Daoy (cell line): ENCODE measurements at regions not wholly inside any gene's neighbourhood (a gene's known extent, or its start where the extent isn't known, plus 50 kb on each side); places are given as distances from the start of the nearest gene placed in this dataset.

ENCODE experiments used
- DNase-seq: peaks from one replicate; pipeline ENCODE4 v3.0.0-alpha.2; 2015; ENCODE audit warnings: low read depth

GRCh38 chr9:108191065-108191464 lies 664.7 kb downstream of the ACTL7B start:
- peak; percentile 34 for DNase-seq

GRCh38 chr9:108188976-108189375 lies 666.8 kb downstream of the ACTL7B start:
- DNase-seq: no peak

GRCh38 chr9:108188482-108188881 lies 667.3 kb downstream of the ACTL7B start:
- DNase-seq: no peak

- DNase-seq: no peak
Observed at GRCh38 chr9:108186642-108187395, 669.0 kb downstream of the ACTL7B start.

GRCh38 chr9:108185613-108186012 lies 670.2 kb downstream of the ACTL7B start:
- no peak for DNase-seq

- DNase-seq: peak; percentile 79
Observed at GRCh38 chr9:108184941-108185340, 670.8 kb downstream of the ACTL7B start.

GRCh38 chr9:108184009-108184408 lies 671.8 kb downstream of the ACTL7B start:
- DNase-seq: no peak

GRCh38 chr9:108182950-108183381 lies 672.8 kb downstream of the ACTL7B start:
- DNase-seq: peak; percentile 72

GRCh38 chr9:108182270-108182669 lies 673.5 kb downstream of the ACTL7B start:
- no peak for DNase-seq

- DNase-seq: no peak
Observed at GRCh38 chr9:108181441-108181840, 674.3 kb downstream of the ACTL7B start.

- DNase-seq: no peak
Observed at GRCh38 chr9:108180541-108180940, 675.2 kb downstream of the ACTL7B start.

GRCh38 chr9:108178318-108178717 lies 677.5 kb downstream of the ACTL7B start:
- DNase-seq: no peak

- no peak for DNase-seq
Observed at GRCh38 chr9:108168236-108168850, 678.8 kb upstream of the KLF4 start.

GRCh38 chr9:108167136-108167900 lies 677.7 kb upstream of the KLF4 start:
- DNase-seq: no peak

- no peak for DNase-seq
Observed at GRCh38 chr9:108166519-108166918, 677.0 kb upstream of the KLF4 start.

GRCh38 chr9:108163321-108164005 lies 673.9 kb upstream of the KLF4 start:
- DNase-seq: peak; percentile 82

- DNase-seq: peak; percentile 81
Observed at GRCh38 chr9:108162664-108163063, 673.1 kb upstream of the KLF4 start.

- no peak for DNase-seq
Observed at GRCh38 chr9:108161503-108161902, 671.9 kb upstream of the KLF4 start.

- no peak for DNase-seq
Observed at GRCh38 chr9:108160706-108161355, 671.3 kb upstream of the KLF4 start.

- DNase-seq: no peak
Observed at GRCh38 chr9:108160039-108160438, 670.5 kb upstream of the KLF4 start.

GRCh38 chr9:108158236-108158995 lies 668.8 kb upstream of the KLF4 start:
- no peak for DNase-seq
